DOHH2 (cell line): ENCODE measurements at regions not wholly inside any gene's neighbourhood (a gene's known extent, or its start where the extent isn't known, plus 50 kb on each side); places are given as distances from the start of the nearest gene placed in this dataset.
"Not testable (repeated sequence)": the region's sequence is repeated elsewhere in the genome, so short reads cannot be mapped to it uniquely, and the experiment has no call there.

Experiments used
- H3F3A ChIP-seq: fragments of 200-600 bp; sonication (generic), shearing (Covaris generic); 2 replicates; pipeline ENCODE4 v1.6.0; 2016; ENCODE audit warnings: antibody characterized with exemption, mild to moderate bottlenecking; ENCODE audit not compliant: control insufficient read depth, insufficient read depth
- H3K27ac ChIP-seq: fragments of 200-600 bp; sonication (generic); 2 replicates; pipeline ENCODE4 v1.5.1; 2014; ENCODE audit warnings: low read depth, mild to moderate bottlenecking, low read length, moderate library complexity
- H3K27me3 ChIP-seq: fragments of 200-600 bp; sonication (generic); 2 replicates; pipeline ENCODE4 v1.6.1; 2014; ENCODE audit warnings: mild to moderate bottlenecking, low read length, mixed read lengths; ENCODE audit not compliant: control insufficient read depth
- H3K36me3 ChIP-seq: fragments of 200-600 bp; sonication (generic); 2 replicates; pipeline ENCODE4 v1.6.1; 2014; ENCODE audit warnings: mild to moderate bottlenecking, low read length, moderate library complexity, mixed read lengths; ENCODE audit not compliant: control insufficient read depth
- H3K4me1 ChIP-seq: fragments of 200-600 bp; sonication (generic); 2 replicates; pipeline ENCODE4 v1.6.1; 2014; ENCODE audit warnings: mild to moderate bottlenecking, low read length, mixed read lengths; ENCODE audit not compliant: control insufficient read depth
- H3K4me2 ChIP-seq: fragments of 200-600 bp; sonication (generic); 2 replicates; pipeline ENCODE4 v1.6.0; 2014; ENCODE audit warnings: mild to moderate bottlenecking, low read length, moderate library complexity
- H3K4me3 ChIP-seq: fragments of 200-600 bp; sonication (generic); 2 replicates; pipeline ENCODE4 v1.5.1; 2014; ENCODE audit warnings: mild to moderate bottlenecking, low read length, mixed read lengths
- H3K79me2 ChIP-seq: fragments of 200-600 bp; sonication (generic); 2 replicates; pipeline ENCODE4 v1.6.1; 2014; ENCODE audit warnings: mild to moderate bottlenecking, low read length, mixed read lengths; ENCODE audit not compliant: control insufficient read depth
- H3K9me2 ChIP-seq: fragments of 200-600 bp; sonication (generic); replicated peaks from 2 replicates; pipeline ENCODE4 v1.6.1; 2014; ENCODE audit warnings: mild to moderate bottlenecking, low read length, mixed read lengths; ENCODE audit not compliant: control insufficient read depth
- H3K9me3 ChIP-seq: fragments of 200-600 bp; sonication (generic); 2 replicates; pipeline ENCODE4 v1.6.1; 2014; ENCODE audit warnings: antibody characterized with exemption, low read length, mixed read lengths; ENCODE audit not compliant: control insufficient read depth, insufficient read depth
- H4K20me1 ChIP-seq: fragments of 200-600 bp; sonication (generic); 2 replicates; pipeline ENCODE4 v1.6.0; 2014; ENCODE audit warnings: low read depth, mild to moderate bottlenecking, antibody characterized with exemption, low read length, moderate library complexity; ENCODE audit not compliant: control insufficient read depth, insufficient read depth
- CTCF ChIP-seq: fragments of 200-600 bp; sonication (generic); IDR thresholded peaks from one replicate; pipeline ENCODE4 v1.5.1; 2014; ENCODE audit warnings: antibody characterized with exemption, mild to moderate bottlenecking, low read depth, low read length; ENCODE audit not compliant: poor library complexity, severe bottlenecking
- EZH2phosphoT487 ChIP-seq: fragments of 200-600 bp; sonication (generic); IDR thresholded peaks from 2 replicates; pipeline ENCODE4 v1.6.1; 2017; ENCODE audit warnings: borderline replicate concordance, mild to moderate bottlenecking, antibody characterized with exemption, low read length, moderate library complexity, mixed read lengths

GRCh38 chr12:94839347-94839746, 164.2 kb downstream of the NDUFA12 start:
- H3K4me2 ChIP-seq = no peak overlapping the region
- H4K20me1 ChIP-seq = no peaks in the 10 kb centered on the region

DNA sequence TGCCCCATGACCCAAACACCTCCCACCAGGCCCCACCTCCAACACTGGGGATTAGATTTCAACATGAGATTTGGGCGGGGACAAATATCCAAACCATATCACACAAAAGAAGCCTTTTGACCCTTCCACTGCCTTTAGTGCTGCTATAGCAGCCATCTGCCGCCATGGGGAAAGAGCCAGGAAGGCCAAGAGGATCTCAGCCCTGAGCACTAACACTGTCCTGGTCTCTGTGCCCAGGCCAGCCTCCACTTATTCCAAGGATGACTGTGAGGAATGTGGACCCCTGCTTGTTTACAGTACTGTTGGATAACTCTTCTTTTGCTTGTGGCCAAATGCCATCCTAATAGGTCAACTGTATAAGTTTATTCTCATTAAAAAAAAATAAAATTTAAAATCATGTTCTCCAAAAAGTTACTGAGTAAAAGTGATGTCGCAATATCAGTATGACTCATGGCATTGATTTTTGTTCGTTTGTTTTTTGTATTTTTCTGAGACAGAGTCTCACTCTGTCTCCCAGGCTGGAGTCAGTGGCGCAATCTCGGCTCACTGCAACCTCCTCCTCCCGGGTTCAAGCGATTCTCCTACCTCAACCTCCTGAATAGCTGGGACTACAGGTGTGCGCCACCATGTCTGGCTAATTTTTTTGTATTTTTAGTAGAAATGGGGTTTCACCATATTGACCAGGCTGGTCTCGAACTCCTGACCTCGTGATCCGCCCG, 166.4 kb downstream of the NDUFA12 start:
- H3K4me3 ChIP-seq, H3K79me2 ChIP-seq, H3K27me3 ChIP-seq, H3K9me2 ChIP-seq, H3K4me2 ChIP-seq, H3K4me1 ChIP-seq, H3F3A ChIP-seq, H3K27ac ChIP-seq, H3K9me3 ChIP-seq, H4K20me1 ChIP-seq, H3K36me3 ChIP-seq: not testable (repeated sequence)

More at GRCh38 chr12:94839347-94839746, 164.2 kb downstream of the NDUFA12 start:
- Histone ChIP-seq H3K36me3 (no peaks in the 10 kb centered on the region), H3K4me3 (no peak overlapping the region), H3K9me2 (no peaks in the 10 kb centered on the region), H3K27ac (no peak overlapping the region), H3F3A (no peaks in the 10 kb centered on the region), H3K9me3 (no peaks in the 10 kb centered on the region), H3K27me3 (no peaks in the 10 kb centered on the region), H3K4me1 (peaks cover 4% of the 10 kb centered on the region), H3K79me2 (no peaks in the 10 kb centered on the region)
- TF ChIP-seq EZH2phosphoT487 (no peak), CTCF (no peak)

DNA sequence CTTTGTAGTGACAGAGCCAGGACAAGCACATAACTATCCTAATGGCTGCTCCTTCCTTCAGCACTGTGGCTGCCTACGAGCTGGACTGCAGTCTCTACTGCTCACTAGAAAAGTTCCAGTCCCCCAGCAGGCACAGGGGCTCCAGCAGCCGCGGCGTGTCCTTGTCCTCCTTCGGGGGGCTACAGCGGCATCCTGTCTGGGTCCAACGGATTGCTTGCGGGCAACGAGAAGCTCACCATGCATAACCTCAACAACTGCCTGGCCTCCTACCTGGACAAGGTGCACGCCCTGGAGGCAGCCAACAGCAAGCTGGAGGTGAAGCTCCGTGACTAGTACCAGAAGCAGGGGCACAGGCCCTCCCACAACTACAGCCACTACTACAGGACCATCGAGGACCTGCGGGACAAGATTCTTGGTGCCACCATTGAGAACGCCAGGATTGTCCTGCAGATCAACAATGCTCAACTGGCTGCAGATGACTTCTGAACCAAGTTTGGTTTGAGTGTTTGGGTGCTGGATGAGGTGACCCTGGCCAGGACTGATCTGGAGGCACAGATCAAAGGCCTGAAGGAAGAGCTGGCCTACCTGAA, 169.4 kb downstream of the NDUFA12 start:
- Histone ChIP-seq H3K9me2 (no peaks in the 10 kb centered on the region), H3K79me2 (no peaks in the 10 kb centered on the region), H3K9me3 (peaks cover 2% of the 10 kb centered on the region; the same call in 1 of the 2 replicates), H3K36me3 (peaks cover 4% of the 10 kb centered on the region), H3K4me1 (peaks cover 33% of the 10 kb centered on the region), H3K4me3 (no peak overlapping the region), H3K27me3 (no peaks in the 10 kb centered on the region), H4K20me1 (no peaks in the 10 kb centered on the region), H3K27ac (no peak overlapping the region), H3K4me2 (no peak overlapping the region), H3F3A (peaks cover 11% of the 10 kb centered on the region)
- no peak for TF ChIP-seq EZH2phosphoT487
- TF ChIP-seq CTCF = no peak
